ENCODE measurements at regions not wholly inside any gene's neighbourhood (a gene's known extent, or its start where the extent isn't known, plus 50 kb on each side); places are given as distances from the start of the nearest gene placed in this dataset.

GRCh38 chr11:116537709-116538108 lies 235.1 kb downstream of the BUD13 start:
- TF ChIP-seq POLR2AphosphoS5 (IDR thresholded peaks at IDR 0.05; ENCODE audit: low read depth) (no peak), EZH2 (IDR thresholded peaks at IDR 0.05; ENCODE audit: low read depth, unreplicated experiment) (no peak), CREB1 (CRISPR knock-in tag; IDR thresholded peaks at IDR 0.05; ENCODE audit: low read depth) (no peak), REST (IDR thresholded peaks at IDR 0.05; ENCODE audit: unreplicated experiment) (no peak), EZH2phosphoT487 (IDR thresholded peaks at IDR 0.05; ENCODE audit: unreplicated experiment) (no peak)
- TF ChIP-seq, protein P1, sequence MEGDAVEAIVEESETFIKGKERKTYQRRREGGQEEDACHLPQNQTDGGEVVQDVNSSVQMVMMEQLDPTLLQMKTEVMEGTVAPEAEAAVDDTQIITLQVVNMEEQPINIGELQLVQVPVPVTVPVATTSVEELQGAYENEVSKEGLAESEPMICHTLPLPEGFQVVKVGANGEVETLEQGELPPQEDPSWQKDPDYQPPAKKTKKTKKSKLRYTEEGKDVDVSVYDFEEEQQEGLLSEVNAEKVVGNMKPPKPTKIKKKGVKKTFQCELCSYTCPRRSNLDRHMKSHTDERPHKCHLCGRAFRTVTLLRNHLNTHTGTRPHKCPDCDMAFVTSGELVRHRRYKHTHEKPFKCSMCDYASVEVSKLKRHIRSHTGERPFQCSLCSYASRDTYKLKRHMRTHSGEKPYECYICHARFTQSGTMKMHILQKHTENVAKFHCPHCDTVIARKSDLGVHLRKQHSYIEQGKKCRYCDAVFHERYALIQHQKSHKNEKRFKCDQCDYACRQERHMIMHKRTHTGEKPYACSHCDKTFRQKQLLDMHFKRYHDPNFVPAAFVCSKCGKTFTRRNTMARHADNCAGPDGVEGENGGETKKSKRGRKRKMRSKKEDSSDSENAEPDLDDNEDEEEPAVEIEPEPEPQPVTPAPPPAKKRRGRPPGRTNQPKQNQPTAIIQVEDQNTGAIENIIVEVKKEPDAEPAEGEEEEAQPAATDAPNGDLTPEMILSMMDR (conservative IDR thresholded peaks at IDR 0.05; ENCODE audit: low read depth in 2 of 2), result no peak
- TF ChIP-seq, protein P2, sequence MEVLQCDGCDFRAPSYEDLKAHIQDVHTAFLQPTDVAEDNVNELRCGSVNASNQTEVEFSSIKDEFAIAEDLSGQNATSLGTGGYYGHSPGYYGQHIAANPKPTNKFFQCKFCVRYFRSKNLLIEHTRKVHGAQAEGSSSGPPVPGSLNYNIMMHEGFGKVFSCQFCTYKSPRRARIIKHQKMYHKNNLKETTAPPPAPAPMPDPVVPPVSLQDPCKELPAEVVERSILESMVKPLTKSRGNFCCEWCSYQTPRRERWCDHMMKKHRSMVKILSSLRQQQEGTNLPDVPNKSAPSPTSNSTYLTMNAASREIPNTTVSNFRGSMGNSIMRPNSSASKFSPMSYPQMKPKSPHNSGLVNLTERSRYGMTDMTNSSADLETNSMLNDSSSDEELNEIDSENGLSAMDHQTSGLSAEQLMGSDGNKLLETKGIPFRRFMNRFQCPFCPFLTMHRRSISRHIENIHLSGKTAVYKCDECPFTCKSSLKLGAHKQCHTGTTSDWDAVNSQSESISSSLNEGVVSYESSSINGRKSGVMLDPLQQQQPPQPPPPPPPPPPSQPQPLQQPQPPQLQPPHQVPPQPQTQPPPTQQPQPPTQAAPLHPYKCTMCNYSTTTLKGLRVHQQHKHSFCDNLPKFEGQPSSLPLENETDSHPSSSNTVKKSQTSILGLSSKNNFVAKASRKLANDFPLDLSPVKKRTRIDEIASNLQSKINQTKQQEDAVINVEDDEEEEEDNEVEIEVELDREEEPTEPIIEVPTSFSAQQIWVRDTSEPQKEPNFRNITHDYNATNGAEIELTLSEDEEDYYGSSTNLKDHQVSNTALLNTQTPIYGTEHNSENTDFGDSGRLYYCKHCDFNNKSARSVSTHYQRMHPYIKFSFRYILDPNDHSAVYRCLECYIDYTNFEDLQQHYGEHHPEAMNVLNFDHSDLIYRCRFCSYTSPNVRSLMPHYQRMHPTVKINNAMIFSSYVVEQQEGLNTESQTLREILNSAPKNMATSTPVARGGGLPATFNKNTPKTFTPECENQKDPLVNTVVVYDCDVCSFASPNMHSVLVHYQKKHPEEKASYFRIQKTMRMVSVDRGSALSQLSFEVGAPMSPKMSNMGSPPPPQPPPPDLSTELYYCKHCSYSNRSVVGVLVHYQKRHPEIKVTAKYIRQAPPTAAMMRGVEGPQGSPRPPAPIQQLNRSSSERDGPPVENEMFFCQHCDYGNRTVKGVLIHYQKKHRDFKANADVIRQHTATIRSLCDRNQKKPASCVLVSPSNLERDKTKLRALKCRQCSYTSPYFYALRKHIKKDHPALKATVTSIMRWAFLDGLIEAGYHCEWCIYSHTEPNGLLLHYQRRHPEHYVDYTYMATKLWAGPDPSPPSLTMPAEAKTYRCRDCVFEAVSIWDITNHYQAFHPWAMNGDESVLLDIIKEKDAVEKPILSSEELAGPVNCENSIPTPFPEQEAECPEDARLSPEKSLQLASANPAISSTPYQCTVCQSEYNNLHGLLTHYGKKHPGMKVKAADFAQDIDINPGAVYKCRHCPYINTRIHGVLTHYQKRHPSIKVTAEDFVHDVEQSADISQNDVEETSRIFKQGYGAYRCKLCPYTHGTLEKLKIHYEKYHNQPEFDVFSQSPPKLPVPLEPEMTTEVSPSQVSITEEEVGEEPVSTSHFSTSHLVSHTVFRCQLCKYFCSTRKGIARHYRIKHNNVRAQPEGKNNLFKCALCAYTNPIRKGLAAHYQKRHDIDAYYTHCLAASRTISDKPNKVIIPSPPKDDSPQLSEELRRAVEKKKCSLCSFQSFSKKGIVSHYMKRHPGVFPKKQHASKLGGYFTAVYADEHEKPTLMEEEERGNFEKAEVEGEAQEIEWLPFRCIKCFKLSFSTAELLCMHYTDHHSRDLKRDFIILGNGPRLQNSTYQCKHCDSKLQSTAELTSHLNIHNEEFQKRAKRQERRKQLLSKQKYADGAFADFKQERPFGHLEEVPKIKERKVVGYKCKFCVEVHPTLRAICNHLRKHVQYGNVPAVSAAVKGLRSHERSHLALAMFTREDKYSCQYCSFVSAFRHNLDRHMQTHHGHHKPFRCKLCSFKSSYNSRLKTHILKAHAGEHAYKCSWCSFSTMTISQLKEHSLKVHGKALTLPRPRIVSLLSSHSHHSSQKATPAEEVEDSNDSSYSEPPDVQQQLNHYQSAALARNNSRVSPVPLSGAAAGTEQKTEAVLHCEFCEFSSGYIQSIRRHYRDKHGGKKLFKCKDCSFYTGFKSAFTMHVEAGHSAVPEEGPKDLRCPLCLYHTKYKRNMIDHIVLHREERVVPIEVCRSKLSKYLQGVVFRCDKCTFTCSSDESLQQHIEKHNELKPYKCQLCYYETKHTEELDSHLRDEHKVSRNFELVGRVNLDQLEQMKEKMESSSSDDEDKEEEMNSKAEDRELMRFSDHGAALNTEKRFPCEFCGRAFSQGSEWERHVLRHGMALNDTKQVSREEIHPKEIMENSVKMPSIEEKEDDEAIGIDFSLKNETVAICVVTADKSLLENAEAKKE (CRISPR knock-in tag; IDR thresholded peaks at IDR 0.05), result no peak
- TF ChIP-seq, protein P3, sequence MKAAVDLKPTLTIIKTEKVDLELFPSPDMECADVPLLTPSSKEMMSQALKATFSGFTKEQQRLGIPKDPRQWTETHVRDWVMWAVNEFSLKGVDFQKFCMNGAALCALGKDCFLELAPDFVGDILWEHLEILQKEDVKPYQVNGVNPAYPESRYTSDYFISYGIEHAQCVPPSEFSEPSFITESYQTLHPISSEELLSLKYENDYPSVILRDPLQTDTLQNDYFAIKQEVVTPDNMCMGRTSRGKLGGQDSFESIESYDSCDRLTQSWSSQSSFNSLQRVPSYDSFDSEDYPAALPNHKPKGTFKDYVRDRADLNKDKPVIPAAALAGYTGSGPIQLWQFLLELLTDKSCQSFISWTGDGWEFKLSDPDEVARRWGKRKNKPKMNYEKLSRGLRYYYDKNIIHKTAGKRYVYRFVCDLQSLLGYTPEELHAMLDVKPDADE (IDR thresholded peaks at IDR 0.05), result no peak
